MM.1S (cell line): ENCODE measurements at regions not wholly inside any gene's neighbourhood (a gene's known extent, or its start where the extent isn't known, plus 50 kb on each side); places are given as distances from the start of the nearest gene placed in this dataset.

Experiments
- EZH2 ChIP-seq: fragments of 300-600 bp; sonication (generic); optimal IDR thresholded peaks from 2 replicates; pipeline ENCODE3; 2017; ENCODE audit warnings: low read depth, mild to moderate bottlenecking, antibody characterized with exemption, low read length, mixed read lengths
- TF ChIP-seq, protein P1 (sequence below): fragments of 300-600 bp; sonication (generic); IDR thresholded peaks from 2 replicates; pipeline ENCODE4 v1.5.1; 2016; ENCODE audit warnings: antibody characterized with exemption, low read length, mixed read lengths

DNA sequence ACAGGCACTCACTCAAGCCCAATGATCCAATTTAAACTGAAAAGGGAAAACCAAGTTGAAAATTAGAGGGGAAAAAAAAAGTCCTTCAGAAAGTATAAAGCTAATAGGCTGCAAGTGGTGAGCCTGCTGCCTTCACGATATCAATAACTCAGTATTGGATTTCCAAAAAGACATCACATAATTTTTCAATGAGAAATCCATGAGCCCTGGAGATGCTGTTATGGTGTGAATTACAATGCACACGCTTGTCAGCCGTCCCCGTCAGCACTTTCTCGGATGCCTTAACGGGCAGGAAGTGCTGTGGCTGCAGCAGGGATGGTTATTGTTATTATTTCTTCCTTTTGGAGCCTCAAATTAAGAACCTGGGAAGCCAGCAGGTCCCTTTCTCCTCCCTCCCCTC lies 138.5 kb downstream of the DHX35 start:
- no peak for TF ChIP-seq EZH2
- TF ChIP-seq, protein P1, sequence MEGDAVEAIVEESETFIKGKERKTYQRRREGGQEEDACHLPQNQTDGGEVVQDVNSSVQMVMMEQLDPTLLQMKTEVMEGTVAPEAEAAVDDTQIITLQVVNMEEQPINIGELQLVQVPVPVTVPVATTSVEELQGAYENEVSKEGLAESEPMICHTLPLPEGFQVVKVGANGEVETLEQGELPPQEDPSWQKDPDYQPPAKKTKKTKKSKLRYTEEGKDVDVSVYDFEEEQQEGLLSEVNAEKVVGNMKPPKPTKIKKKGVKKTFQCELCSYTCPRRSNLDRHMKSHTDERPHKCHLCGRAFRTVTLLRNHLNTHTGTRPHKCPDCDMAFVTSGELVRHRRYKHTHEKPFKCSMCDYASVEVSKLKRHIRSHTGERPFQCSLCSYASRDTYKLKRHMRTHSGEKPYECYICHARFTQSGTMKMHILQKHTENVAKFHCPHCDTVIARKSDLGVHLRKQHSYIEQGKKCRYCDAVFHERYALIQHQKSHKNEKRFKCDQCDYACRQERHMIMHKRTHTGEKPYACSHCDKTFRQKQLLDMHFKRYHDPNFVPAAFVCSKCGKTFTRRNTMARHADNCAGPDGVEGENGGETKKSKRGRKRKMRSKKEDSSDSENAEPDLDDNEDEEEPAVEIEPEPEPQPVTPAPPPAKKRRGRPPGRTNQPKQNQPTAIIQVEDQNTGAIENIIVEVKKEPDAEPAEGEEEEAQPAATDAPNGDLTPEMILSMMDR, result no peak
